Endothelial cell (in vitro differentiated cells): ENCODE measurements at regions not wholly inside any gene's neighbourhood (a gene's known extent, or its start where the extent isn't known, plus 50 kb on each side); places are given as distances from the start of the nearest gene placed in this dataset.
"Not testable (repeated sequence)": the region's sequence is repeated elsewhere in the genome, so short reads cannot be mapped to it uniquely, and the experiment has no call there.

ENCODE experiments used
- DNase-seq: peaks from one replicate; pipeline ENCODE4 v3.0.0; 2021; ENCODE audit warnings: low spot score
- H3K27ac Mint-ChIP-seq: one replicate; pipeline ENCODE4 v1.8.0; 2021; ENCODE audit warnings: mixed read lengths, inconsistent platforms; ENCODE audit not compliant: unreplicated experiment
- H3K27me3 Mint-ChIP-seq: one replicate; pipeline ENCODE4 v1.8.0; 2021; ENCODE audit warnings: mild to moderate bottlenecking, moderate library complexity, mixed read lengths, inconsistent platforms; ENCODE audit not compliant: unreplicated experiment
- H3K36me3 Mint-ChIP-seq: one replicate; pipeline ENCODE4 v1.8.0; 2021; ENCODE audit warnings: mild to moderate bottlenecking, low read depth, mixed read lengths, inconsistent platforms; ENCODE audit not compliant: unreplicated experiment
- H3K4me1 Mint-ChIP-seq: one replicate; pipeline ENCODE4 v1.8.0; 2021; ENCODE audit warnings: mild to moderate bottlenecking, mixed read lengths, inconsistent platforms; ENCODE audit not compliant: unreplicated experiment
- H3K4me3 Mint-ChIP-seq: one replicate; pipeline ENCODE4 v1.8.0; 2021; ENCODE audit warnings: mild to moderate bottlenecking, mixed read lengths, inconsistent platforms; ENCODE audit not compliant: unreplicated experiment
- H3K9me3 Mint-ChIP-seq: one replicate; pipeline ENCODE4 v1.8.0; 2021; ENCODE audit warnings: mixed read lengths, inconsistent platforms; ENCODE audit not compliant: unreplicated experiment
- TF ChIP-seq, protein P1 (sequence below): fragments of 200-600 bp; sonication (generic); IDR thresholded peaks from one replicate; pipeline ENCODE4 v1.5.0; 2021; ENCODE audit warnings: antibody characterized with exemption; ENCODE audit not compliant: unreplicated experiment

GRCh38 chr3:5053021-5053831 lies 68.9 kb upstream of the ARL8B start:
- H3K4me1 Mint-ChIP-seq: peaks cover 7% of the 10 kb centered on the region
- no peaks in the 10 kb centered on the region for H3K9me3 Mint-ChIP-seq
- H3K27ac Mint-ChIP-seq: no peak overlapping the region
- no peak for DNase-seq
- H3K27me3 Mint-ChIP-seq: peaks cover 4% of the 10 kb centered on the region
- TF ChIP-seq, protein P1, sequence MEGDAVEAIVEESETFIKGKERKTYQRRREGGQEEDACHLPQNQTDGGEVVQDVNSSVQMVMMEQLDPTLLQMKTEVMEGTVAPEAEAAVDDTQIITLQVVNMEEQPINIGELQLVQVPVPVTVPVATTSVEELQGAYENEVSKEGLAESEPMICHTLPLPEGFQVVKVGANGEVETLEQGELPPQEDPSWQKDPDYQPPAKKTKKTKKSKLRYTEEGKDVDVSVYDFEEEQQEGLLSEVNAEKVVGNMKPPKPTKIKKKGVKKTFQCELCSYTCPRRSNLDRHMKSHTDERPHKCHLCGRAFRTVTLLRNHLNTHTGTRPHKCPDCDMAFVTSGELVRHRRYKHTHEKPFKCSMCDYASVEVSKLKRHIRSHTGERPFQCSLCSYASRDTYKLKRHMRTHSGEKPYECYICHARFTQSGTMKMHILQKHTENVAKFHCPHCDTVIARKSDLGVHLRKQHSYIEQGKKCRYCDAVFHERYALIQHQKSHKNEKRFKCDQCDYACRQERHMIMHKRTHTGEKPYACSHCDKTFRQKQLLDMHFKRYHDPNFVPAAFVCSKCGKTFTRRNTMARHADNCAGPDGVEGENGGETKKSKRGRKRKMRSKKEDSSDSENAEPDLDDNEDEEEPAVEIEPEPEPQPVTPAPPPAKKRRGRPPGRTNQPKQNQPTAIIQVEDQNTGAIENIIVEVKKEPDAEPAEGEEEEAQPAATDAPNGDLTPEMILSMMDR: no peak
- no peak overlapping the region for H3K4me3 Mint-ChIP-seq
- H3K36me3 Mint-ChIP-seq: no peaks in the 10 kb centered on the region

DNA sequence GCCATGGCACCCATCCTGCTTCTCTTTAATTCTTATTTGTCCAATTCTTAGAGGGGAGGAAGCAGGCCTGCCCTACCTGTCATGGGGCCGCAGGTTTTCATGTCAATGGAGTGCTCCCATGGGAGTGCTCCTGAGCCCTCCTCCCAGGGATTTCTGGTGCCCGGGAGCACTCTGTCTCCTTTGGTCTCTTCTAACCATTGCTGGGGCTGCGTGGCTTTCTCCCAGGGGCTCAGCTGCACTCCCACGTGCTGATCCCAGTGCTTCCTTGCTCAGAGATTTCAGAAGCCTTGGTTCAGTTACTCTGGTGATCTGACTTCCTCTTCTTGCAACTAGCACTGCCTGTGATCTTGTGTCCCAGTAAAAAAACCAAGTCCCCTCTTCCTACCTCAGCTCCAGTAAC lies 68.0 kb upstream of the ARL8B start:
- TF ChIP-seq, protein P1: no peak
- H3K27me3 Mint-ChIP-seq: peaks cover 4% of the 10 kb centered on the region
- DNase-seq: no peak
- H3K4me3 Mint-ChIP-seq: no peak overlapping the region
- no peaks in the 10 kb centered on the region for H3K36me3 Mint-ChIP-seq
- H3K4me1 Mint-ChIP-seq: peaks cover 7% of the 10 kb centered on the region
- H3K9me3 Mint-ChIP-seq: no peaks in the 10 kb centered on the region
- H3K27ac Mint-ChIP-seq: no peak overlapping the region

DNA sequence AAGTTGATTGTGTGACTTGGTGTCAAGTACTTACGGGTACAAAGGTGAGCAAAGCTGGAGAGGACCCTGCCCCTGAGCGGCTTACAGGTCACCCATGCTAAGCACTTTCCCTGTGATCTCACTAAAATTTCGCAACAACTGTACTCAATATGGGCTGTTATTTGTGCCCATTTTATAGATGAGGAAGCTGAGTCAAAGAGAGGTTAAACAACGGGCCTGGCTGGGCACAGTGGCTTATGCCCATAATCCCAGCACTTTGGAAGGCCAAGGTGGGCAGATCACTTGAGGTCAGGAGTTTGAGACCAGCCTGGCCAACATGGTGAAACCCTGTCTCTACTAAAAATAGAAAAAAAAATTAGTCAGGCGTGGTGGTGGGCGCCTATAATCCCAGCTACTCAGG lies 67.5 kb upstream of the ARL8B start:
- not testable (repeated sequence) for H3K27me3 Mint-ChIP-seq, H3K36me3 Mint-ChIP-seq, H3K9me3 Mint-ChIP-seq, H3K27ac Mint-ChIP-seq, H3K4me1 Mint-ChIP-seq, DNase-seq, H3K4me3 Mint-ChIP-seq

- no peaks in the 10 kb centered on the region for H3K9me3 Mint-ChIP-seq
- no peak overlapping the region for H3K4me3 Mint-ChIP-seq
- H3K4me1 Mint-ChIP-seq: peaks cover 7% of the 10 kb centered on the region
- peaks cover 4% of the 10 kb centered on the region for H3K27me3 Mint-ChIP-seq
- no peak overlapping the region for H3K27ac Mint-ChIP-seq
- TF ChIP-seq, protein P1: no peak
- DNase-seq: no peak
- no peaks in the 10 kb centered on the region for H3K36me3 Mint-ChIP-seq
Observed at GRCh38 chr3:5055357-5056110, 66.6 kb upstream of the ARL8B start.

GRCh38 chr3:5056111-5056391 lies 66.0 kb upstream of the ARL8B start:
- Mint-ChIP-seq H3K4me1 (peaks cover 7% of the 10 kb centered on the region), H3K9me3 (no peaks in the 10 kb centered on the region), H3K27me3 (peaks cover 4% of the 10 kb centered on the region), H3K36me3 (no peaks in the 10 kb centered on the region), H3K27ac (no peak overlapping the region), H3K4me3 (no peak overlapping the region)
- no peak for DNase-seq
- TF ChIP-seq, protein P1: no peak
